K562 (cell line): ENCODE measurements at regions not wholly inside any gene's neighbourhood (a gene's known extent, or its start where the extent isn't known, plus 50 kb on each side); places are given as distances from the start of the nearest gene placed in this dataset.

ENCODE experiments used
- ATAC-seq: fragments of 200-7000 bp; cut with Tn5 transposase; 3 replicates; pipeline ENCODE4 v1.9.1; 2020; ENCODE audit warnings: moderate library complexity
- BruUV-seq: library from RNA; stranded (reverse); fragments of 400-500 nt; replicated peaks from 2 replicates; lab custom pipeline; 2021; lab: Mats Ljungman, UMichigan
- CTCF ChIA-PET: fragments of 300-600 bp; formaldehyde crosslinking; extraction: SDS; loops from one replicate; lab custom pipeline; 2021; ENCODE audit warnings: low intra/inter-chr PET ratio; lab: Yijun Ruan, JAX
- POLR2A ChIA-PET: fragments of 300-600, 350-650 bp; sonication (Branson Sonifier 250); formaldehyde crosslinking; extraction: SDS; loops from one replicate; lab custom pipeline; 2021; ENCODE audit warnings: antibody characterized with exemption, inconsistent platforms; lab: Yijun Ruan, JAX
- DNase-seq, 4 experiments: peaks; one replicate each; pipeline versions ENCODE4 v3.0.0 to v3.0.0-alpha.2; 2011 to 2018; ENCODE audit warnings: low spot score in 3 of 4, mixed read lengths in 3 of 4; ENCODE audit errors: extremely low read depth in 1 of 4
- FAIRE-seq: peaks from 2 replicates; lab custom pipeline; 2011; peaks lifted over from hg19 to GRCh38; lab: Jason Lieb, UNC
- H2AFZ ChIP-seq: 2 replicates; pipeline ENCODE4 v1.6.0; 2011; ENCODE audit warnings: low read depth, low read length, control low read depth, inconsistent platforms
- H3K27ac ChIP-seq: fragments of 200-600 bp; 3 replicates; pipeline ENCODE4 v1.8.0; 2011; ENCODE audit warnings: low read depth, mild to moderate bottlenecking, control low read depth, inconsistent platforms, low read length, moderate library complexity, mixed read lengths; ENCODE audit errors: extremely low read depth
- H3K27me3 ChIP-seq, 2 experiments: fragments of 300-600 bp in 1 of 2; 2 replicates in 1 of 2; 3 replicates in 1 of 2; pipeline versions ENCODE4 v1.6.0 to v1.8.0; 2011; ENCODE audit warnings: inconsistent platforms in 2 of 2, low read length in 2 of 2, mild to moderate bottlenecking in 1 of 2, mixed read lengths in 1 of 2, moderate library complexity in 1 of 2; ENCODE audit not compliant: control insufficient read depth in 2 of 2, insufficient read depth in 2 of 2
- H3K36me3 ChIP-seq: fragments of 300-600 bp; 3 replicates; pipeline ENCODE4 v1.8.0; 2011; ENCODE audit warnings: mild to moderate bottlenecking, low read length, inconsistent platforms; ENCODE audit not compliant: control insufficient read depth, insufficient read depth
- H3K4me1 ChIP-seq, 2 experiments: fragments of 200-600 bp in 1 of 2; replicated peaks in 1 of 2; 2 replicates in 1 of 2; 3 replicates in 1 of 2; pipeline versions ENCODE4 v1.5.1 to v1.8.0; 2011; ENCODE audit warnings: inconsistent platforms in 2 of 2, low read length in 2 of 2, mild to moderate bottlenecking in 1 of 2, mixed read lengths in 1 of 2, moderate library complexity in 1 of 2; ENCODE audit not compliant: control insufficient read depth in 2 of 2, insufficient read depth in 2 of 2
- H3K4me2 ChIP-seq: 2 replicates; pipeline ENCODE4 v1.6.1; 2011; ENCODE audit warnings: low read length, control low read depth, inconsistent platforms, mixed read lengths; ENCODE audit not compliant: insufficient read depth
- H3K4me3 ChIP-seq: fragments of 200-600 bp; sonication (generic), shearing (Covaris generic); 2 replicates; pipeline ENCODE4 v1.5.1; 2016; ENCODE audit warnings: control low read depth, inconsistent platforms
- H3K79me2 ChIP-seq: fragments of 200-600 bp; 3 replicates; pipeline ENCODE4 v1.8.0; 2011; ENCODE audit warnings: low read length, inconsistent platforms; ENCODE audit not compliant: control insufficient read depth, insufficient read depth
- H3K9ac ChIP-seq, 2 experiments: 2 replicates each; pipeline versions ENCODE4 v1.6.0 to v1.6.1; 2011; ENCODE audit warnings: low read depth in 2 of 2, low read length in 2 of 2, control low read depth in 1 of 2, inconsistent platforms in 1 of 2, mild to moderate bottlenecking in 1 of 2, mixed read lengths in 1 of 2; ENCODE audit not compliant: insufficient read depth in 1 of 2
- H3K9me1 ChIP-seq: one replicate; pipeline ENCODE4 v1.6.0; 2011; ENCODE audit warnings: inconsistent platforms, mild to moderate bottlenecking, low read length, moderate library complexity; ENCODE audit not compliant: control insufficient read depth, insufficient read depth
- H3K9me3 ChIP-seq: replicated peaks from 2 replicates; pipeline ENCODE4 v1.5.1; 2011; ENCODE audit warnings: low read depth, low read length, inconsistent platforms; ENCODE audit not compliant: control insufficient read depth, insufficient read depth
- H4K20me1 ChIP-seq: replicated peaks from 2 replicates; pipeline ENCODE4 v1.6.1; 2011; ENCODE audit warnings: low read length, inconsistent platforms, mixed read lengths; ENCODE audit not compliant: control insufficient read depth, insufficient read depth
- BACH1 ChIP-seq: fragments of 200-800 bp; sonication (Bioruptor generic); IDR thresholded peaks from 2 replicates; pipeline ENCODE4 v1.6.1; 2016; ENCODE audit warnings: missing genetic modification characterization, missing compliant biosample characterization
- E2F6 ChIP-seq, 2 experiments: IDR thresholded peaks; 2 replicates each; pipeline ENCODE4 v1.6.1; 2011; ENCODE audit warnings: borderline replicate concordance in 1 of 2, control low read depth in 1 of 2, low read depth in 1 of 2, low read length in 1 of 2, mild to moderate bottlenecking in 1 of 2, mixed read lengths in 1 of 2, moderate library complexity in 1 of 2; ENCODE audit not compliant: insufficient read depth in 1 of 2, insufficient read length in 1 of 2, poor library complexity in 1 of 2, severe bottlenecking in 1 of 2; ENCODE audit errors: extremely low read depth in 1 of 2
- ERF ChIP-seq: fragments of 450-650 bp; formaldehyde crosslinking; IDR thresholded peaks from 2 replicates; pipeline ENCODE4 v1.4.0; 2020; ENCODE audit warnings: mild to moderate bottlenecking, mixed read lengths
- FOSL1 ChIP-seq: fragments of 200-800 bp; sonication (Bioruptor generic); conservative IDR thresholded peaks from 2 replicates; pipeline ENCODE4 v1.6.1; 2016; ENCODE audit warnings: missing genetic modification characterization, missing compliant biosample characterization
- FOXK1 ChIP-seq: sonication (generic); formaldehyde crosslinking; IDR thresholded peaks from 2 replicates; pipeline ENCODE4 v1.8.0; 2022; ENCODE audit warnings: missing genetic modification reagents, mild to moderate bottlenecking, borderline replicate concordance
- HNRNPK ChIP-seq: fragments of 200-400 bp; formaldehyde crosslinking; IDR thresholded peaks from one replicate; pipeline ENCODE4 v1.6.1; 2018; ENCODE audit warnings: mild to moderate bottlenecking, low read depth, low read length; ENCODE audit not compliant: poor library complexity, severe bottlenecking
- NELFE ChIP-seq: IDR thresholded peaks from 2 replicates; pipeline ENCODE4 v1.6.1; 2011; ENCODE audit warnings: mild to moderate bottlenecking; ENCODE audit not compliant: insufficient read depth, insufficient read length
- RFX5 ChIP-seq: IDR thresholded peaks from 2 replicates; pipeline ENCODE4 v1.6.1; 2011; ENCODE audit warnings: low read depth, mild to moderate bottlenecking, improper control_type of control experiment, low read length
- SMC3 ChIP-seq: conservative IDR thresholded peaks from 2 replicates; pipeline ENCODE4 v1.6.1; 2011; ENCODE audit warnings: low read depth, low read length, improper control_type of control experiment; ENCODE audit not compliant: insufficient read depth
- XRCC3 ChIP-seq: fragments of 450-650 bp; IDR thresholded peaks from 2 replicates; pipeline ENCODE4 v1.6.1; 2017; ENCODE audit warnings: mild to moderate bottlenecking, moderate library complexity
- ZNF224 ChIP-seq: sonication (generic); formaldehyde crosslinking; IDR thresholded peaks from 2 replicates; pipeline ENCODE4 v1.8.0; 2022; ENCODE audit warnings: mild to moderate bottlenecking, missing genetic modification reagents
- ZNF408 ChIP-seq: fragments of 250-450 bp; sonication (Bioruptor Pico); IDR thresholded peaks from 2 replicates; pipeline ENCODE4 v1.4.0; 2020; ENCODE audit warnings: low read depth, mild to moderate bottlenecking, moderate library complexity
- ZNF696 ChIP-seq: fragments of 250-450 bp; sonication (Bioruptor Pico); conservative IDR thresholded peaks from 2 replicates; pipeline ENCODE4 v1.4.0; 2020; ENCODE audit warnings: mild to moderate bottlenecking, moderate library complexity
- WGBS: fragments of 100-300 bp; shearing (Covaris generic); methylation state at CpG from one replicate; pipeline ENCODE4 v1.1.6; 2016; ENCODE audit warnings: low coverage, mixed read lengths; ENCODE audit not compliant: insufficient coverage; ENCODE audit errors: missing lambda C conversion rate; 5-methylcytosine and 5-hydroxymethylcytosine counted together
- in situ Hi-C: fragments of 300-500 bp; cut with MboI; formaldehyde crosslinking; loops from 4 replicates; pipeline ENCODE4 v1.15.0; 2018; ENCODE audit warnings: inconsistent platforms, mixed read lengths
- intact Hi-C: fragments of 100-400 bp; cut with micrococcal nuclease; formaldehyde crosslinking; loops from 2 replicates; pipeline ENCODE4 v1.14.2; 2022

- Histone ChIP-seq H3K79me2 (no peaks in the 10 kb centered on the region), H3K4me1 (no peaks in the 10 kb centered on the region), H3K4me2 (no peak overlapping the region), H3K27ac (no peak overlapping the region), H3K9me3 (no peaks in the 10 kb centered on the region; the same call in 1 of the 2 replicates), H4K20me1 (no peaks in the 10 kb centered on the region), H2AFZ (no peak overlapping the region), H3K9ac (no peak overlapping the region), H3K9me1 (no peaks in the 10 kb centered on the region), H3K36me3 (no peaks in the 10 kb centered on the region), H3K4me3 (no peak overlapping the region), H3K27me3 (no peaks in the 10 kb centered on the region)
- intact Hi-C loops = no loop called here
- TF ChIP-seq E2F6 (IDR thresholded peaks at IDR 0.05; ENCODE audit: borderline replicate concordance in 1 of 2, extremely low read depth in 1 of 2, insufficient read depth in 1 of 2, insufficient read length in 1 of 2, low read depth in 1 of 2, low read length in 1 of 2, poor library complexity in 1 of 2, severe bottlenecking in 1 of 2) (no peak), FOSL1 (tag) (no peak), XRCC3 (no peak), RFX5 (no peak), ZNF696 (CRISPR knock-in tag) (no peak), ZNF224 (CRISPR knock-in tag) (no peak), FOXK1 (CRISPR knock-in tag) (no peak), HNRNPK (no peak), SMC3 (no peak), NELFE (no peak), ERF (CRISPR knock-in tag) (no peak), BACH1 (no peak), ZNF408 (no peak)
- ChIA-PET CTCF (no interaction called here), POLR2A (interaction anchor here (0.6 kb wide), 1 partner anchor 1840 kb away, joined by 4 read pairs; no protein-coding TSS in a partner anchor)
- in situ Hi-C loops = no loop called here
- DNase-seq = no peak
- no peak for ATAC-seq
- WGBS = 0% methylated on average over 5 of the region's 5 CpGs
- FAIRE-seq = no peak
- BruUV-seq = no TSS peak
These were observed 703.9 kb upstream of the ANO3 start for GRCh38 chr11:25628030-25628429.
